ENCODE measurements at regions not wholly inside any gene's neighbourhood (a gene's known extent, or its start where the extent isn't known, plus 50 kb on each side); places are given as distances from the start of the nearest gene placed in this dataset.

DNA sequence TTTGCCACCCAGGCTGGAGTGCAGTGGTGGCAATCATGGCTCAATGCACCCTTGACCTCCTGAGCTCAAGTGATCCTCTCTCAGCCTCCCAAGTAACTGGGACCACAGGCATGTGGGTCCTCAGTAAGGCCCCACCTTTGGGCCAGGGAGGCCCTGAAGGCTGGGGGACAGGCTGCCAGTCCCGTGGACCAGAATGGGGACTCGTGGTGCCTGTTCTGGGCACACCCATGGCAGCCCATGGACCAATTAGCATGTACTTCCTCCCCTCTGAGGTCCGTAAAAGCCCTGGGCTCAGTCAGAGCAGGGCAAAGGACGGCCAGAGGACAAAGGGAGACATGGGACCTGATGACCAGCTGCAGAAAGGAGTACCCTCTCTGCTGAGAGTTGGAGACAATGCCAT, 1590.8 kb downstream of the KHDRBS2 start:
- Histone ChIP-seq H3K36me3 (no peaks in the 10 kb centered on the region), H3K79me2 (ENCODE audit: low read depth) (no peaks in the 10 kb centered on the region), H3K4me1 (no peaks in the 10 kb centered on the region), H3K27ac (no peak overlapping the region), H3K4me2 (no peak overlapping the region), H3K9me3 (ENCODE audit: low read depth) (no peaks in the 10 kb centered on the region), H3K9ac (no peak overlapping the region), H2AFZ (replicated peaks) (no peak overlapping the region), H3K4me3 (no peak overlapping the region), H3K27me3 (no peaks in the 10 kb centered on the region), H4K20me1 (ENCODE audit: low read depth) (no peaks in the 10 kb centered on the region), H3F3A (ENCODE audit: low read depth) (no peaks in the 10 kb centered on the region)
- Mint-ChIP-seq H3K9me3 (no peaks in the 10 kb centered on the region), H3K4me1 (no peaks in the 10 kb centered on the region), H3K27me3 (ENCODE audit: insufficient read depth, low read depth) (no peaks in the 10 kb centered on the region), H3K4me3 (no peak overlapping the region), H3K36me3 (no peaks in the 10 kb centered on the region), H3K27ac (no peak overlapping the region)
- no peak for DNase-seq (ENCODE audit: low spot score)
- TF ChIP-seq EZH2phosphoT487 (IDR thresholded peaks at IDR 0.05) (no peak), EZH2 (IDR thresholded peaks at IDR 0.05) (no peak)
- TF ChIP-seq, protein P1, sequence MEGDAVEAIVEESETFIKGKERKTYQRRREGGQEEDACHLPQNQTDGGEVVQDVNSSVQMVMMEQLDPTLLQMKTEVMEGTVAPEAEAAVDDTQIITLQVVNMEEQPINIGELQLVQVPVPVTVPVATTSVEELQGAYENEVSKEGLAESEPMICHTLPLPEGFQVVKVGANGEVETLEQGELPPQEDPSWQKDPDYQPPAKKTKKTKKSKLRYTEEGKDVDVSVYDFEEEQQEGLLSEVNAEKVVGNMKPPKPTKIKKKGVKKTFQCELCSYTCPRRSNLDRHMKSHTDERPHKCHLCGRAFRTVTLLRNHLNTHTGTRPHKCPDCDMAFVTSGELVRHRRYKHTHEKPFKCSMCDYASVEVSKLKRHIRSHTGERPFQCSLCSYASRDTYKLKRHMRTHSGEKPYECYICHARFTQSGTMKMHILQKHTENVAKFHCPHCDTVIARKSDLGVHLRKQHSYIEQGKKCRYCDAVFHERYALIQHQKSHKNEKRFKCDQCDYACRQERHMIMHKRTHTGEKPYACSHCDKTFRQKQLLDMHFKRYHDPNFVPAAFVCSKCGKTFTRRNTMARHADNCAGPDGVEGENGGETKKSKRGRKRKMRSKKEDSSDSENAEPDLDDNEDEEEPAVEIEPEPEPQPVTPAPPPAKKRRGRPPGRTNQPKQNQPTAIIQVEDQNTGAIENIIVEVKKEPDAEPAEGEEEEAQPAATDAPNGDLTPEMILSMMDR (IDR thresholded peaks at IDR 0.05), result no peak

GRCh38 chr6:60687085-60687484, 1598.9 kb downstream of the KHDRBS2 start:
- no peaks in the 10 kb centered on the region for H3K9me3 Mint-ChIP-seq
- Histone ChIP-seq H3K4me1 (no peaks in the 10 kb centered on the region), H4K20me1 (ENCODE audit: low read depth) (no peaks in the 10 kb centered on the region), H2AFZ (replicated peaks) (no peak overlapping the region), H3K27ac (no peak overlapping the region), H3K79me2 (ENCODE audit: low read depth) (no peaks in the 10 kb centered on the region), H3K4me2 (no peak overlapping the region), H3F3A (ENCODE audit: low read depth) (no peaks in the 10 kb centered on the region), H3K27me3 (no peaks in the 10 kb centered on the region), H3K9me3 (ENCODE audit: low read depth) (no peaks in the 10 kb centered on the region), H3K36me3 (no peaks in the 10 kb centered on the region), H3K4me3 (no peak overlapping the region), H3K9ac (no peak overlapping the region)
- TF ChIP-seq EZH2 (IDR thresholded peaks at IDR 0.05) (no peak), EZH2phosphoT487 (IDR thresholded peaks at IDR 0.05) (no peak)
- TF ChIP-seq, protein P1 (IDR thresholded peaks at IDR 0.05), result no peak
- no peaks in the 10 kb centered on the region for H3K27me3 Mint-ChIP-seq (ENCODE audit: insufficient read depth, low read depth)
- no peak for DNase-seq (ENCODE audit: low spot score)
- H3K4me1 Mint-ChIP-seq, result no peaks in the 10 kb centered on the region
- no peak overlapping the region for H3K4me3 Mint-ChIP-seq
- no peaks in the 10 kb centered on the region for H3K36me3 Mint-ChIP-seq
- no peak overlapping the region for H3K27ac Mint-ChIP-seq

GRCh38 chr6:60681806-60682205, 1604.2 kb downstream of the KHDRBS2 start:
- H3K27me3 Mint-ChIP-seq (ENCODE audit: insufficient read depth, low read depth), result no peaks in the 10 kb centered on the region

More at GRCh38 chr6:60681806-60682205, 1604.2 kb downstream of the KHDRBS2 start:
- no peaks in the 10 kb centered on the region for H3F3A ChIP-seq (ENCODE audit: low read depth)
- H3K9ac ChIP-seq, result no peak overlapping the region
- H3K36me3 ChIP-seq, result no peaks in the 10 kb centered on the region
- TF ChIP-seq, protein P1 (IDR thresholded peaks at IDR 0.05), result no peak
- no peak for TF ChIP-seq EZH2 (IDR thresholded peaks at IDR 0.05)
- no peak for TF ChIP-seq EZH2phosphoT487 (IDR thresholded peaks at IDR 0.05)
- H3K9me3 Mint-ChIP-seq, result no peaks in the 10 kb centered on the region
- no peak overlapping the region for H3K4me3 Mint-ChIP-seq
- H3K4me1 ChIP-seq, result no peaks in the 10 kb centered on the region
- H3K9me3 ChIP-seq (ENCODE audit: low read depth), result no peaks in the 10 kb centered on the region
- H3K4me3 ChIP-seq, result no peak overlapping the region
- no peak for DNase-seq (ENCODE audit: low spot score)
- H3K27me3 ChIP-seq, result no peaks in the 10 kb centered on the region
- H3K4me2 ChIP-seq, result no peak overlapping the region
- H3K79me2 ChIP-seq (ENCODE audit: low read depth), result no peaks in the 10 kb centered on the region
- H2AFZ ChIP-seq (replicated peaks), result no peak overlapping the region
- H3K36me3 Mint-ChIP-seq, result no peaks in the 10 kb centered on the region
- no peak overlapping the region for H3K27ac Mint-ChIP-seq
- H3K27ac ChIP-seq, result no peak overlapping the region
- no peaks in the 10 kb centered on the region for H4K20me1 ChIP-seq (ENCODE audit: low read depth)
- H3K4me1 Mint-ChIP-seq, result no peaks in the 10 kb centered on the region

Data from neural progenitor cell (in vitro differentiated cells).